Astrocyte (in vitro differentiated cells and primary cell): ENCODE measurements at regions not wholly inside any gene's neighbourhood (a gene's known extent, or its start where the extent isn't known, plus 50 kb on each side); places are given as distances from the start of the nearest gene placed in this dataset.

Experiments used
- DNase-seq: peaks from one replicate; pipeline ENCODE4 v3.0.0-alpha.2; 2010; ENCODE audit warnings: low read depth
- FAIRE-seq: peaks from 2 replicates; lab custom pipeline; 2011; peaks lifted over from hg19 to GRCh38; lab: Jason Lieb, UNC
- H2AFZ ChIP-seq: 2 replicates; pipeline ENCODE4 v1.6.0; 2012; ENCODE audit warnings: low read depth, low read length, inconsistent platforms
- H3K27ac ChIP-seq: 2 replicates; pipeline ENCODE4 v1.5.1; 2011; ENCODE audit warnings: low read depth, low read length, inconsistent platforms
- H3K27me3 ChIP-seq: 2 replicates; pipeline ENCODE4 v1.6.0; 2011; ENCODE audit warnings: low read length, inconsistent platforms; ENCODE audit not compliant: insufficient read depth
- H3K36me3 ChIP-seq: 2 replicates; pipeline ENCODE4 v1.5.1; 2011; ENCODE audit warnings: low read length, inconsistent platforms; ENCODE audit not compliant: insufficient read depth
- H3K4me1 ChIP-seq: 2 replicates; pipeline ENCODE4 v1.5.1; 2011; ENCODE audit warnings: low read length, inconsistent platforms; ENCODE audit not compliant: insufficient read depth
- H3K4me2 ChIP-seq: 2 replicates; pipeline ENCODE4 v1.6.0; 2012; ENCODE audit warnings: low read length, inconsistent platforms
- H3K4me3 ChIP-seq: 2 replicates; pipeline ENCODE4 v1.5.1; 2011; ENCODE audit warnings: low read depth, mild to moderate bottlenecking, low read length, inconsistent platforms; ENCODE audit not compliant: insufficient read depth
- H3K79me2 ChIP-seq: 2 replicates; pipeline ENCODE4 v1.6.0; 2012; ENCODE audit warnings: mild to moderate bottlenecking, low read length, inconsistent platforms; ENCODE audit not compliant: insufficient read depth
- H3K9ac ChIP-seq: 2 replicates; pipeline ENCODE4 v1.6.0; 2012; ENCODE audit warnings: mild to moderate bottlenecking, low read length, inconsistent platforms
- H3K9me3 ChIP-seq: 2 replicates; pipeline ENCODE4 v1.5.1; 2012; ENCODE audit warnings: low read depth, mild to moderate bottlenecking, low read length, inconsistent platforms; ENCODE audit not compliant: insufficient read depth
- H4K20me1 ChIP-seq: 2 replicates; pipeline ENCODE4 v1.6.0; 2012; ENCODE audit warnings: low read length, inconsistent platforms; ENCODE audit not compliant: insufficient read depth
- H3K27ac Mint-ChIP-seq: one replicate; pipeline ENCODE4 v1.8.0; 2021; ENCODE audit warnings: mild to moderate bottlenecking, mixed read lengths; ENCODE audit not compliant: unreplicated experiment
- H3K27me3 Mint-ChIP-seq: one replicate; pipeline ENCODE4 v1.8.0; 2021; ENCODE audit warnings: low read depth, mixed read lengths; ENCODE audit not compliant: unreplicated experiment
- H3K36me3 Mint-ChIP-seq: one replicate; pipeline ENCODE4 v1.8.0; 2021; ENCODE audit warnings: low read depth, mixed read lengths; ENCODE audit not compliant: unreplicated experiment
- H3K4me1 Mint-ChIP-seq: one replicate; pipeline ENCODE4 v1.8.0; 2021; ENCODE audit warnings: low read depth, mixed read lengths; ENCODE audit not compliant: unreplicated experiment
- H3K4me3 Mint-ChIP-seq: one replicate; pipeline ENCODE4 v1.8.0; 2021; ENCODE audit warnings: mild to moderate bottlenecking, moderate library complexity, mixed read lengths; ENCODE audit not compliant: unreplicated experiment
- H3K9me3 Mint-ChIP-seq: one replicate; pipeline ENCODE4 v1.8.0; 2021; ENCODE audit warnings: mild to moderate bottlenecking, mixed read lengths; ENCODE audit not compliant: unreplicated experiment
- CTCF ChIP-seq: IDR thresholded peaks from 2 replicates; pipeline ENCODE4 v1.5.1; 2011; ENCODE audit warnings: low read depth, mild to moderate bottlenecking, inconsistent platforms, low read length, moderate library complexity; ENCODE audit not compliant: insufficient read depth
- EZH2 ChIP-seq: IDR thresholded peaks from 2 replicates; pipeline ENCODE4 v1.6.1; 2012; ENCODE audit warnings: mild to moderate bottlenecking, low read length, inconsistent platforms; ENCODE audit not compliant: insufficient read depth

- H3K36me3 ChIP-seq = no peaks in the 10 kb centered on the region
- peaks cover 22% of the 10 kb centered on the region for H3K27me3 Mint-ChIP-seq
- no peak for DNase-seq
Measured at GRCh38 chr16:31695667-31696066, 168.0 kb downstream of the AHSP start.

GRCh38 chr16:31696968-31697743 lies 169.5 kb downstream of the AHSP start:
- no peak overlapping the region for H3K27ac Mint-ChIP-seq
- Histone ChIP-seq H2AFZ (no peak overlapping the region), H3K79me2 (no peaks in the 10 kb centered on the region), H4K20me1 (peaks cover 6% of the 10 kb centered on the region), H3K4me2 (no peak overlapping the region), H3K4me1 (peaks cover 7% of the 10 kb centered on the region), H3K9ac (no peak overlapping the region), H3K4me3 (no peak overlapping the region), H3K27ac (no peak overlapping the region), H3K27me3 (peaks cover 9% of the 10 kb centered on the region), H3K36me3 (no peaks in the 10 kb centered on the region), H3K9me3 (no peaks in the 10 kb centered on the region)
- no peaks in the 10 kb centered on the region for H3K36me3 Mint-ChIP-seq
- TF ChIP-seq EZH2 = no peak
- peak; percentile 64 for TF ChIP-seq CTCF
- H3K4me3 Mint-ChIP-seq = no peak overlapping the region
- peak; percentile 39 for DNase-seq
- H3K9me3 Mint-ChIP-seq = peaks cover 2% of the 10 kb centered on the region
- no peaks in the 10 kb centered on the region for H3K4me1 Mint-ChIP-seq
- peak; percentile 13 for FAIRE-seq
- peaks cover 12% of the 10 kb centered on the region for H3K27me3 Mint-ChIP-seq

More at GRCh38 chr16:31695667-31696066, 168.0 kb downstream of the AHSP start:
- no peak overlapping the region for H3K27ac Mint-ChIP-seq
- H3K9me3 Mint-ChIP-seq = peaks cover 4% of the 10 kb centered on the region
- TF ChIP-seq CTCF (no peak), EZH2 (no peak)
- no peaks in the 10 kb centered on the region for H3K4me1 Mint-ChIP-seq
- Histone ChIP-seq H4K20me1 (no peaks in the 10 kb centered on the region), H3K9me3 (no peaks in the 10 kb centered on the region), H3K4me3 (no peak overlapping the region), H3K9ac (no peak overlapping the region), H3K79me2 (no peaks in the 10 kb centered on the region), H3K4me2 (no peak overlapping the region), H3K27ac (no peak overlapping the region), H3K4me1 (peaks cover 2% of the 10 kb centered on the region), H2AFZ (no peak overlapping the region), H3K27me3 (peaks cover 8% of the 10 kb centered on the region)
- H3K4me3 Mint-ChIP-seq = no peak overlapping the region
- no peak for FAIRE-seq
- H3K36me3 Mint-ChIP-seq = no peaks in the 10 kb centered on the region

DNA sequence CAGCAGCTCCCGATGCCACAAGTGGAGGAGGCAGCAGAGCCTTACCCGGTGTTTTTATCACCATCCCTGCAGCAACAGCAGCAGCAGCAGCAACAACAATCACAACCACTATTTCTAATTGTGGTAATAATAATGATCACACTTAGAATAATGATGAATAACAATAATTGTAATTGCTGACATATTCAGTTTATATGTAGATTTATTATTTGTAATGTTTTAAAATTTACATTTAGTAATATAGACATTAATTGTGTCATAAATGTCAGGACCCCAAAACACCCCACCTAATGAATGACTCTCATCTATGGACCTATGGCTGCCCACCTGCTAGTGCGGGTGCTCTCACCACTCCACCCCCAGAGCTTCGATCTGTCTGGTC lies 170.0 kb downstream of the AHSP start:
- Histone ChIP-seq H3K4me3 (no peak overlapping the region), H3K79me2 (no peaks in the 10 kb centered on the region), H3K4me2 (no peak overlapping the region), H3K9ac (no peak overlapping the region), H3K36me3 (no peaks in the 10 kb centered on the region), H3K9me3 (no peaks in the 10 kb centered on the region), H2AFZ (no peak overlapping the region), H4K20me1 (peaks cover 12% of the 10 kb centered on the region), H3K4me1 (peaks cover 7% of the 10 kb centered on the region), H3K27ac (no peak overlapping the region), H3K27me3 (peaks cover 9% of the 10 kb centered on the region)
- no peak for DNase-seq
- H3K27me3 Mint-ChIP-seq = peaks cover 12% of the 10 kb centered on the region
- peaks cover 3% of the 10 kb centered on the region for H3K36me3 Mint-ChIP-seq
- H3K4me3 Mint-ChIP-seq = no peak overlapping the region
- peaks cover 2% of the 10 kb centered on the region for H3K9me3 Mint-ChIP-seq
- TF ChIP-seq CTCF (no peak), EZH2 (no peak)
- no peaks in the 10 kb centered on the region for H3K4me1 Mint-ChIP-seq
- no peak for FAIRE-seq
- no peak overlapping the region for H3K27ac Mint-ChIP-seq
